Neural progenitor cell (in vitro differentiated cells): ENCODE measurements at regions not wholly inside any gene's neighbourhood (a gene's known extent, or its start where the extent isn't known, plus 50 kb on each side); places are given as distances from the start of the nearest gene placed in this dataset.

ENCODE experiments used
- DNase-seq: peaks from one replicate; pipeline ENCODE4 v3.0.0-alpha.2; 2016; ENCODE audit warnings: low spot score
- H2AFZ ChIP-seq: fragments of 200-600 bp; sonication (generic); replicated peaks from 2 replicates; pipeline ENCODE4 v1.6.1; 2016; ENCODE audit warnings: antibody characterized with exemption
- H3F3A ChIP-seq: fragments of 200-600 bp; sonication (generic); 2 replicates; pipeline ENCODE4 v1.6.1; 2016; ENCODE audit warnings: antibody characterized with exemption, low read depth
- H3K27ac ChIP-seq: fragments of 200-600 bp; sonication (generic); 2 replicates; pipeline ENCODE4 v1.5.1; 2016; ENCODE audit warnings: mild to moderate bottlenecking
- H3K27me3 ChIP-seq: fragments of 200-600 bp; sonication (generic); 2 replicates; pipeline ENCODE4 v1.6.1; 2016; ENCODE audit warnings: mild to moderate bottlenecking, moderate library complexity
- H3K36me3 ChIP-seq: fragments of 200-600 bp; sonication (generic); 2 replicates; pipeline ENCODE4 v1.5.1; 2016
- H3K4me1 ChIP-seq: fragments of 200-600 bp; sonication (generic); 2 replicates; pipeline ENCODE4 v1.6.1; 2016; ENCODE audit warnings: mixed run types
- H3K4me2 ChIP-seq: fragments of 200-600 bp; sonication (generic); 2 replicates; pipeline ENCODE4 v1.6.1; 2016
- H3K4me3 ChIP-seq: fragments of 200-600 bp; sonication (generic); 2 replicates; pipeline ENCODE4 v1.5.1; 2016
- H3K79me2 ChIP-seq: fragments of 200-600 bp; sonication (generic); 2 replicates; pipeline ENCODE4 v1.6.1; 2016; ENCODE audit warnings: low read depth
- H3K9ac ChIP-seq: fragments of 200-600 bp; sonication (generic); 2 replicates; pipeline ENCODE4 v1.6.1; 2016
- H3K9me3 ChIP-seq: fragments of 200-600 bp; sonication (generic); 2 replicates; pipeline ENCODE4 v1.5.1; 2016; ENCODE audit warnings: low read depth
- H4K20me1 ChIP-seq: fragments of 200-600 bp; sonication (generic); 2 replicates; pipeline ENCODE4 v1.6.1; 2016; ENCODE audit warnings: low read depth
- H3K27ac Mint-ChIP-seq: 3 replicates; pipeline ENCODE4 v1.8.0; 2021; ENCODE audit warnings: mixed read lengths
- H3K27me3 Mint-ChIP-seq: 2 replicates; pipeline ENCODE4 v1.8.0; 2022; ENCODE audit warnings: low read depth, mild to moderate bottlenecking, inconsistent platforms, moderate library complexity, mixed read lengths; ENCODE audit not compliant: insufficient read depth
- H3K36me3 Mint-ChIP-seq: 3 replicates; pipeline ENCODE4 v1.8.0; 2021; ENCODE audit warnings: mixed read lengths
- H3K4me1 Mint-ChIP-seq: 3 replicates; pipeline ENCODE4 v1.8.0; 2021; ENCODE audit warnings: mixed read lengths
- H3K4me3 Mint-ChIP-seq: 3 replicates; pipeline ENCODE4 v1.8.0; 2021; ENCODE audit warnings: mild to moderate bottlenecking, moderate library complexity, mixed read lengths
- H3K9me3 Mint-ChIP-seq: 3 replicates; pipeline ENCODE4 v1.8.0; 2020; ENCODE audit warnings: mixed read lengths
- CTCF ChIP-seq: fragments of 200-600 bp; sonication (generic); IDR thresholded peaks from 2 replicates; pipeline ENCODE4 v1.5.1; 2017; ENCODE audit warnings: antibody characterized with exemption, mild to moderate bottlenecking
- EZH2 ChIP-seq: fragments of 200-600 bp; sonication (generic); IDR thresholded peaks from 2 replicates; pipeline ENCODE4 v1.6.1; 2017; ENCODE audit warnings: antibody characterized with exemption, mild to moderate bottlenecking, moderate library complexity
- EZH2phosphoT487 ChIP-seq: fragments of 200-600 bp; sonication (generic); IDR thresholded peaks from 2 replicates; pipeline ENCODE4 v1.6.1; 2017; ENCODE audit warnings: antibody characterized with exemption

GRCh38 chr1:239185245-239185619 lies 201.1 kb upstream of the CHRM3 start:
- no peak for DNase-seq
- Histone ChIP-seq H3K4me3 (no peak overlapping the region), H3K9ac (no peak overlapping the region), H3F3A (no peaks in the 10 kb centered on the region), H3K79me2 (no peaks in the 10 kb centered on the region), H3K27me3 (no peaks in the 10 kb centered on the region), H3K27ac (no peak overlapping the region), H3K4me2 (no peak overlapping the region), H3K36me3 (no peaks in the 10 kb centered on the region), H4K20me1 (no peaks in the 10 kb centered on the region), H3K4me1 (no peaks in the 10 kb centered on the region), H2AFZ (no peak overlapping the region), H3K9me3 (no peaks in the 10 kb centered on the region)
- Mint-ChIP-seq H3K4me3 (no peak overlapping the region), H3K4me1 (no peaks in the 10 kb centered on the region), H3K36me3 (no peaks in the 10 kb centered on the region), H3K27me3 (no peaks in the 10 kb centered on the region), H3K27ac (no peak overlapping the region), H3K9me3 (peaks cover 4% of the 10 kb centered on the region)
- TF ChIP-seq EZH2 (no peak), CTCF (no peak), EZH2phosphoT487 (no peak)

- DNase-seq: no peak
- Histone ChIP-seq H3K27ac (no peak overlapping the region), H2AFZ (no peak overlapping the region), H3F3A (no peaks in the 10 kb centered on the region), H3K4me3 (no peak overlapping the region), H4K20me1 (no peaks in the 10 kb centered on the region), H3K9ac (no peak overlapping the region), H3K27me3 (no peaks in the 10 kb centered on the region), H3K79me2 (no peaks in the 10 kb centered on the region), H3K4me1 (no peaks in the 10 kb centered on the region), H3K36me3 (no peaks in the 10 kb centered on the region), H3K4me2 (no peak overlapping the region), H3K9me3 (no peaks in the 10 kb centered on the region)
- Mint-ChIP-seq H3K9me3 (peaks cover 5% of the 10 kb centered on the region), H3K4me3 (no peak overlapping the region), H3K36me3 (no peaks in the 10 kb centered on the region), H3K4me1 (no peaks in the 10 kb centered on the region), H3K27ac (no peak overlapping the region), H3K27me3 (no peaks in the 10 kb centered on the region)
- TF ChIP-seq EZH2 (no peak), CTCF (no peak), EZH2phosphoT487 (no peak)
Observed at GRCh38 chr1:239184561-239185244, 201.7 kb upstream of the CHRM3 start.

GRCh38 chr1:239178961-239179360 lies 207.4 kb upstream of the CHRM3 start:
- H3K9me3 Mint-ChIP-seq: peaks cover 3% of the 10 kb centered on the region
- no peak for TF ChIP-seq EZH2phosphoT487
- Histone ChIP-seq H3K4me2 (no peak overlapping the region), H2AFZ (no peak overlapping the region), H3K27me3 (no peaks in the 10 kb centered on the region), H3K79me2 (no peaks in the 10 kb centered on the region), H3K9me3 (no peaks in the 10 kb centered on the region), H3K36me3 (no peaks in the 10 kb centered on the region), H3K4me1 (peaks cover 5% of the 10 kb centered on the region), H3K27ac (no peak overlapping the region), H3F3A (no peaks in the 10 kb centered on the region), H3K9ac (no peak overlapping the region), H4K20me1 (no peaks in the 10 kb centered on the region), H3K4me3 (no peak overlapping the region)
- peaks cover 9% of the 10 kb centered on the region for H3K4me1 Mint-ChIP-seq
- H3K27me3 Mint-ChIP-seq: no peaks in the 10 kb centered on the region
- DNase-seq: no peak
- H3K27ac Mint-ChIP-seq: no peak overlapping the region
- no peak overlapping the region for H3K4me3 Mint-ChIP-seq
- H3K36me3 Mint-ChIP-seq: peaks cover 1% of the 10 kb centered on the region

GRCh38 chr1:239174880-239175279 lies 211.5 kb upstream of the CHRM3 start:
- Histone ChIP-seq H3K9me3 (no peaks in the 10 kb centered on the region), H3F3A (no peaks in the 10 kb centered on the region), H3K36me3 (no peaks in the 10 kb centered on the region), H3K27ac (no peak overlapping the region), H3K9ac (no peak overlapping the region), H2AFZ (no peak overlapping the region), H3K79me2 (no peaks in the 10 kb centered on the region), H4K20me1 (no peaks in the 10 kb centered on the region), H3K4me3 (no peak overlapping the region), H3K4me1 (peaks cover 5% of the 10 kb centered on the region), H3K27me3 (no peaks in the 10 kb centered on the region), H3K4me2 (no peak overlapping the region)
- peaks cover 1% of the 10 kb centered on the region for H3K36me3 Mint-ChIP-seq
- H3K27ac Mint-ChIP-seq: no peak overlapping the region
- peaks cover 4% of the 10 kb centered on the region for H3K9me3 Mint-ChIP-seq
- peaks cover 9% of the 10 kb centered on the region for H3K4me1 Mint-ChIP-seq
- no peak overlapping the region for H3K4me3 Mint-ChIP-seq
- DNase-seq: no peak
- TF ChIP-seq EZH2 (no peak), CTCF (no peak), EZH2phosphoT487 (no peak)
- no peaks in the 10 kb centered on the region for H3K27me3 Mint-ChIP-seq
